Suppressor macrophage treated with lipopolysaccharide for 4 hours (primary cell): ENCODE measurements at regions not wholly inside any gene's neighbourhood (a gene's known extent, or its start where the extent isn't known, plus 50 kb on each side); places are given as distances from the start of the nearest gene placed in this dataset.

ENCODE experiments used
- DNase-seq: peaks from one replicate; pipeline ENCODE4 v3.0.0-alpha.2; 2020

GRCh38 chr1:218778257-218779126, 395.2 kb upstream of the LYPLAL1 start:
- no peak for DNase-seq

- no peak for DNase-seq
Observed at GRCh38 chr1:218779341-218780100, 394.2 kb upstream of the LYPLAL1 start.

DNA sequence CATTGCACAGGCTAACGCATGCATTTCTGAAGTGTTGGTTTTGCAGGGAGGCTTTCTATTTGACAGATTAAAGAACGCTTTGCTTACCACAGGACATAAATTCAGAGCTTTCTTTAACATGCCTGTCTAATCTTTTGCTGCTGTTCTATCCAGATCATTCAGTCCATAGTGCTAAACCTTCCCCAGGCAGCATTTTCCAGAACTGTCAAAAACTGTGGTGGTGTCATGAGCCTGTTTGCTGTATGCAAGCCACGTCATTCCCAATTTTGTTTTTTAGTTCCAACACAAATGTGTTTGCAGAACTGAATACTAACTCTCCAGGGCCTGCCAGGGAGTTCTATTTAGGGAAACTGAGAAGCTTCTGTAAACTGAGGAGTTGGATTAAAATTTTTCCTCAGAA, 390.5 kb upstream of the LYPLAL1 start:
- no peak for DNase-seq

DNA sequence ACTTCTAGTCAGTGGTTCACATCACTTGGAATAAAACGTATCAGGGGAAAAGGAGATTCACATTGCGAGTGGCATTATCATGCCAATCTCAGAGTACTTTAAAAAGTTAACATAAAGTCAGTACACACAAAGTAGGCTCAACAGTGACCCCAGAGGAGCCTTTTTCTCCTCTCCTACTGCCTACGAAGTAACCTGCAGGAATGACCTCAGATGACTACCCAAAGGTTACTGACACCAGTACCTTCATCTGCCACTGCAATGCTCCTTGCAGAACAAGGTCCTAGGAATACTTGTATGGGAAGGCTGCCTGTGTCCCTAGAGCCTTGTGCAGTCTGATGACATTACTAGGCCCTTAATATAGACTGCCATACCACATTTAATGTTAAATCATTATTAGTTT, 389.8 kb upstream of the LYPLAL1 start:
- DNase-seq = no peak

DNA sequence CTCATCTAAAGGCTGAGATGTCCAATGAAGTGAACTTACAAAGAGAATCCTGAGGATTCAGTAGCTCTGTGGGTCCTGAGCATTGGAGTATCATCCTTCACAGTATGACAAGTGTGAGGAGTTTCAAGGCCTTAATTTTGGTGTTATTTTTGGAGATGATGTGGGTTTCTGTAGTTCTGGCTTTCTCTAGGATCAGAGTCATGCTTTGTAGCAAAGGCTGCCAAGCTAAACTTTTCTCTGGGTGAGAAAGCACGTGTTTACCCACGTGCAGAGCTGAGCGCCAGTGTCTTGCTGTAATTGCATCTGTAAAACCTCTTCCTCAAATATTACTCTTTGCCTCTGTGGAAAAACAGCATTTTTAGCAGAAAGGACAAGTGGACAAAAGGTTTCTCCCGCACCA, 387.8 kb upstream of the LYPLAL1 start:
- DNase-seq = no peak

DNA sequence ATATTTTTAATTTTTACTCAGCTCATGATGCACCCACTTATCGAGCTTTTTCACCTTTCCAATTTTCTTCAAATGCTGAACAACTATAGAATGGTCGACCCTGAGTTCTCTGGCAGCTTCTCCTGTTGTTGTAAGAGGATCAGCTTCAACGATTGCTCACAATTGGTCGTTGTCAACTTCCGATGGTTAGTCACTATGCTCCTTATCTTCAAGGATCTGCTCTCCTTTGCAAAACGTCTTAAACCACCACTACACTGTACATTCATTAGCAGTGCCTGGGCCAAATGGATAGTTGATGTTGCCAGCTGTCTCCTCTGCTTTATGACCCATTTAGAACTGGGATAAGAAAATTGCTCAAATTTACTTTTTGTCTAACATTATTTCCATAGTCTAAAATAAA, 385.9 kb upstream of the LYPLAL1 start:
- no peak for DNase-seq

- DNase-seq = no peak
Observed at GRCh38 chr1:218796773-218797172, 376.9 kb upstream of the LYPLAL1 start.

GRCh38 chr1:218802799-218803198, 370.9 kb upstream of the LYPLAL1 start:
- no peak for DNase-seq

DNA sequence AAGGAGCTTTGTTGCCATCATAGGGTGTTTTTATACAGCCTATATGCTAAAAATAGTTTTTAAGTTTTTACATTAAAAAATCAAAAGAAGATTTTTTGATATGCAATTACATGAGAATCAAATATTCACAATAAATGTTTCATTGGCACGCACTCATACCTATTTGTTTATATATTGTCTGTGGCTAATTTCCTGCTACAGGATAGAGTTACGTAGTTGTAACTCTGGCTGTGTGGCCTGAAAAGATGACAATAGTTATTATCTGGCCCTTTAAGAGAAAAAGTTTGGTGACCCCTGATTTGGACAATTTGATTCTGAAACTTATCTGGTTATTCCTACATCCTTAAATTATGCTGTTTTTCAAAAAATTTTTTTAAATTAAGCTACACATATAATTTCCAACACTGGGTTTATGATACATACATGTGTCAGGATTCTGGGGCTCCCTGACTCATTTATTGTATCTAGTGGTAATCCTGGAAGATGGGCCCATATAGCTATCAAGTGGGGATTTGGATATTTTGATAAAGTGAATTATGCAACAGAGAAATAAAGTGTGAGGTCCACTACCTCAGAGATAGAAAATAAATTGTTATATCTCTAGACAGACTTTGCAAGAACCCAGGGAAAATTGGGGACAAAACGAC, 370.2 kb upstream of the LYPLAL1 start:
- no peak for DNase-seq

- DNase-seq = no peak
Observed at GRCh38 chr1:218804014-218804785, 369.5 kb upstream of the LYPLAL1 start.

DNA sequence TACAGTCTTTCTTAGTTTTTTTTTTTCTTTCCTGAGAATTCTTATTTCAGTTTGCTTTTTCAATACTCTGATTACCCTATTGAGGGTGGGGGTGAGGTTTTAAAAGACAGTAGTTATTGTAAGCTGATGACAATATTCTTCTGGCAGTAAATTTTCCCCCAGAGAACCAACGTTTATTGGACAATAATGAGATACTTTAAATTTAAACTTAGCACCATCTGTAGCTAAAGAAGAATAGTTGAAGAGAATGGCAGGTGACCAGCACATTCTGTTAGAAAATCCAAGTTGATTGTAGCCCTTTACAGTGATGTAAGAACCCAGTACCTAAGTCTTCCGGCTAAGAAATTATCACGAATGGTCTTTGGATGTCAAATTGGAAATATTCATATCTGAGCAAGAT, 364.6 kb upstream of the LYPLAL1 start:
- DNase-seq = no peak

DNA sequence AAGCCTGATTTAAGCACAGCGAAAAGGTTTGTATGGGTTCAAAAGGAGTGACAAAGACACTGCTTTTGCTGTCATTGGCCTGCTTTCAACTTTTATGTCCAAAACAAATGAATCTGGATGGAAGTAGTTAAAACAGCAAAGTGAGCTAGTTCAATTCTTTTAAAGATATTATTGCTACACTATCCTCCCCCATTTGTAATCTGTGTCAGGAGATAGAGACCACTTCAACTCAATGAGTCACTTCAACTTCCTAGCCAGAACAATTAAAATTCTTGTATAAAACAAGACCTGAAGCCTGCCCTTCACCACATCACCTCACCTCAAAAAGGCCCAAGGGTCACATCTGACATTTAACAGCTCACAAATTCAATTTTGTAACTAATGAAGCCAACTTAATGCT, 364.1 kb upstream of the LYPLAL1 start:
- DNase-seq = no peak

DNA sequence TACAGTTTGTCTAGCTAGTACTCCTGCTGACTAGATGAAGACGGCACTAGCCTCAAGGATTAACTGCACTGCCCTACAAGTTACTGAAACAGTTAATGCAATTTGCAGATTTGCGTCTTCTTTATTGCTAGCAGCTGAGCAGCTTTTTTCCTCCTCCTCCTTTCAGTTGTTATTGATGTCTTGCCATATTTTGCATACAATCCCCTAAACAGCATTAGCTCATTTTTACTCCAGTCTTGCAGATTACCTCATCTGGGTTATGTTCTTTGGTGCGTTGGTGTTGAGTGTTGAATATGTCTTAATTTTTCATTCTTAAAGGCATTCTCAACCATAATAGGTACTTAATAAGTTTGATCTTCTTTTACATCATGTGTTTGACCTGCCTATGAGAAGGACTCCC, 363.4 kb upstream of the LYPLAL1 start:
- no peak for DNase-seq

DNA sequence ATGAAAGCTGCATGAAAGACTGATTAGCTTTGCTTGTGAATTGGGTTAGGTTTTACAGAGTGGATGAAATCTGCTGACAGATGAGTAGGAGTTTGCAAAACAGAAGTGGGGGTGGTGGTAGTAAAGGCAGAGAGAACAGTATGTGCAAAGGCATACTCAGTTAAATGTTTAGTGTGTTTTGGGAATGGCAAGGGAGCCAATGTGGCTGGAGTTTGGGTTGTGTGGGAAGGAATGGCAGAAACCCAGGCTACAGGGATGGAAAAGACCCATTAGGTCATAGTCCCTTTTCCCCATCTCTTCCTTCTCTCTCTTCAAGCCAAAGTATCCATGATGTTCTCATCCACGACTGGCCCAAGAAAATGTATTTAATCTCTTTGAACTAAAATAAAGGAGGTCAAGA, 362.2 kb upstream of the LYPLAL1 start:
- DNase-seq = no peak

DNA sequence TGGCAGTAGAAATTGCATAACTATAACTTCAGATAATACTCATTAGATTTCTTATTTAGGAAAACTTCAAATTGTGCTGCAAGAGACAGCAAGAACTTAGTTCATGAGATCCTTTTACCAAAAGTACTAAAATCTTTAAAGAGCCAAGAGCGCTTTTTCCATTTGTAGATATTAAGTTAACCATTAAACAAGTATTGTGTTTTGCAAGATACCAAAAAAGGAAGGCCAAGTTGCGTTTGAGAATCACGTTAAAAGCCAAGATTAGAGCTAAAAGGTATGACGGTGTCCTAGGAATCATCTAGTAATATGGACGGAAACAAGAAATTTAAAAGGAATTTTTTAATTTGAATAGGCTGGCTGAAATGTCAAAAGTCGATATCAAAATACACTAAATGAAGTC, 361.3 kb upstream of the LYPLAL1 start:
- no peak for DNase-seq

DNA sequence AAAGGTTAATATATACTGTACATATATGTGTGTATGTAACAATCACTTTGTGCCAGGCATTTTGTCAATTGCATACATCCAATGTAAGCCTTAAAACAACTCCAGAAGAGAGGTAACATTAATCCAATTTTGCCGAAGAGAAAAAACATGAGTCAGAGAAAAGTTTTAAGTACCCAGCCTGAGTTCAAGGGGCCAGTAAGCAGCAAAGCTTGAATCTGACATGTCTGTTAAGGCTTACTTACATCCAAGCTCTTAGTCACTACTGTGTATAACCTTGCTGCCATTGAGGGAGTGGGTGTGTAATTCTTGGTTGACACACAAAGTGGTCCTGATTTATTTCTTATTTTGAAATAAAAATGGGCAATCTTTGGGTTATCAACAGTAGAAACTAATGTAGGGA, 360.4 kb upstream of the LYPLAL1 start:
- no peak for DNase-seq

DNA sequence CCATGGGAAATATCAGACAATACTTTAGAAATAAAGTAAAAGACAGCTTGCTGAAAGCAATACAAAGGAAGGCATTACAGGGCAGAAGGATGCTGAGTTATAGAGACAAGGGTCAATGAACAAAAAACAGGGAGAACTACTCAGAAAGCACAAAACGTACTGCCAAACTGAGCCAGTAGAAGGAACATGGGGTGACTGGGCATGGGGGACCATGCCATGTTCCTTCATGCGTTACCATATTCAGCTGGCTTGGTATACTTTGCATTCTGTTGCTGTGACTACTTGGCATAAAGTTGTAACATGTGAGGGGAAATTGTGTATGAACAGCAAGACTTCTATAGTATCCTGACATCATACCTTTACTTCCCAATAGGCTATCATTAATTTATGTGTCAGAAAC, 358.6 kb upstream of the LYPLAL1 start:
- no peak for DNase-seq

DNA sequence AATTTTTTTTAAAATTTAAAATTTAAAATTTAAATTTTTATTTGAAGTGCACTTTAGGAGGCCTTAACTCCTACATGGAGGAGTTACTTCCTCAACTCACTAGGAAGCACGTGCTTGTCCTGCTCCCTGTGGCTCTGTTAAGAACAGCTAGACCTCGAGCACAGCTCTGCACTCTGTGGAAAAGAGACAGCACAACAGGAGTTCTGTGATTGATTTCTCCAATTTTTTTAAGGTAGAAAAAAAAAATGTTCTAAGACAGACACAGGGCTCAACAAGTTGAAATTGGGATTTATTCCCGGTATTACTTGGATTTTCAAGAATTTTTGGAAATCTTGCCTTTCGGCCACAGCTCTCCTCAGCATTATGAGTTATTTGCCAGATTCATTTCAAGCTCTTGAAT, 356.6 kb upstream of the LYPLAL1 start:
- no peak for DNase-seq

- DNase-seq = no peak
Observed at GRCh38 chr1:218817691-218818465, 355.8 kb upstream of the LYPLAL1 start.

DNA sequence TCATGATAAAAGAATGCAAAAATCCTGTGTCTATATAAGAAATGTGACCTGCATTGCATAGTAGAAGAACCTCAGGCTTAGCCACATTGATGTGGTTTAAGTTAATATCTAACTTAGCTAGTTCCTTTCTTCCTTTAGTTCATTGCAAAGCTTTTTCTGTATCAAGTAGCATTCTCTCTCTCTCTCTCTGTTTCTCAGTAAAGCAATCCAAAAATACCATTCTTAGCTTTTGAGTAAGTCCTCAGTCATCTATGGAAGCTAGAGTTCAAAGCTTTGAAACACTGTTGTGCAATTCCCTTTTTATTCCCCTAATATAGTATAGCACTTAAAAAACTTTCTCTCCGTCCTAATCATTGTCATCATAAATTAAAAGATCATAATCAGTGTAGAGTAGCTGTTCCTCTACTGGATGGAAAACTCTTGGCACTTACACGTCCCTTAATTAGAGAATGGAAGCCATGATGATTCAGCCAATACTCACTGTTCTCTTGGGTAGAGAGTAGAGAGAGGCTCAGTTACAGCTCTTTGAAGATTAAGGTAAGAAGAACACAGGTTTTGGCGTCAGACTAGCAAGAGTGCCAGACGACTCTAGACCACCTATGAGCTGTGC, 350.3 kb upstream of the LYPLAL1 start:
- DNase-seq = no peak

DNA sequence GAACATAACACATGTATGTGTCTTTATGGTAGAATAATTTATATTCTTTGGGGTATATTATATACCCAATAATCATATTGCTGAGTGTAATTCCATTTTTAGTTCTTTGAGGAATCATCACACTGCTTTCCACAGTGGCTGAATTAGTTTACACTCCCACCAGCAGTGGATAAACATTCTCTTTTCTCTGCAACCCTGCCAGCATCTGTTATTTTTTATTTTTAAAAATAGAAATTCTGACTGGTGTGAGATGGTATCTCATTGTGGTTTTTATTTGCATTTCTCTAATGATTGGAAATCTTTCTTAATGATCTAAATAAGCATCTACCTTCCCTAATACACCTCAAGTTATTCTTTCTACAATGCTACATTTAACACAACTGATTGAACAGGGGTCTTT, 346.2 kb upstream of the LYPLAL1 start:
- DNase-seq = no peak

DNA sequence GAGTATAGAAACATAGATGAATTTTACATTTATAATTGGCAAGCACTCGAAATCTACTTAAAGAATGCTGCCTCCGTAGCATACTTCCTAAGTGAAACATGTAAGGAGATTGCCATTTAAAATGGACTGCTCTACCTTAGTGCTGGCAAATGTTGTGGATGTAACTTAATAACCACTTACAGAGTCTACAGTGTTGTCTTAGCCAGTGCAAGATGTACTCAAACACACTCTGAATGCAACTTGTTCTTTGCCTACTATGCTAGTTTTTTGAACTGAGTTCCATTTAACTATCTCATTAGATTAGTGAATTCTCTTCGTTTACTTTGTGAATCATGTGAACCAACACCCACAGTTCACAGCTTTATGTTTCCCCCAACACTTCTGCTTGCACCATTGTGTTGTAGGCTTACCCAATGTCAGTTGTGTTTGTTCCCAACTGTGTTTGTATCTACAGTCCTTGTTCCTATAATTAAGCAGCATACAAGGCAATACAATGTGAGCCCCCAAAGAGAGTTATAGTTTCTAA, 345.5 kb upstream of the LYPLAL1 start:
- no peak for DNase-seq
